ENCODE measurements at regions not wholly inside any gene's neighbourhood (a gene's known extent, or its start where the extent isn't known, plus 50 kb on each side); places are given as distances from the start of the nearest gene placed in this dataset.

DNA sequence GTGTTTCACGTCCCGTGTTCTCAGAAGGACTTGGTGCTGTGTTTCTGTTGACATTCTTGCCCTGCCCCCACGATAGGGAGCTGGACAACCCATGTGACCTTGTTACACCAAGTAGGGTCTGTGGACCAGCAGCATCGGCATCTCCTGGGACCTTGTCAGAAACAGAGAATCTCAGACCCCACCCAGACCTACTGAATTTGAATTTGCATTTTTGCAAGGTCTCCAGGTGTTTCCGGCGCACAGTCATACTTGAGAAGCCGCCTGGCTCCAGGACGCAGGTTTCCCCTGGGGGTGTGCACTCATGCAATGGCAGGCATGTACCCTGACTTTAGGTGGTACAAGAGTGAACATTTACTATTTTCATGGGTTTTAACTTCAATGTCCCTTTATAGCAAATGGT is 117.9 kb downstream of the TLE3 start:
- no peak overlapping the region for H3K4me2 ChIP-seq (ENCODE audit: low read length)
- H3K9me3 ChIP-seq (ENCODE audit: control insufficient read depth, low read length), result no peaks in the 10 kb centered on the region
- H3K27ac ChIP-seq, result no peak overlapping the region
- H3K9ac ChIP-seq, result no peak overlapping the region
- TF ChIP-seq, protein P1, sequence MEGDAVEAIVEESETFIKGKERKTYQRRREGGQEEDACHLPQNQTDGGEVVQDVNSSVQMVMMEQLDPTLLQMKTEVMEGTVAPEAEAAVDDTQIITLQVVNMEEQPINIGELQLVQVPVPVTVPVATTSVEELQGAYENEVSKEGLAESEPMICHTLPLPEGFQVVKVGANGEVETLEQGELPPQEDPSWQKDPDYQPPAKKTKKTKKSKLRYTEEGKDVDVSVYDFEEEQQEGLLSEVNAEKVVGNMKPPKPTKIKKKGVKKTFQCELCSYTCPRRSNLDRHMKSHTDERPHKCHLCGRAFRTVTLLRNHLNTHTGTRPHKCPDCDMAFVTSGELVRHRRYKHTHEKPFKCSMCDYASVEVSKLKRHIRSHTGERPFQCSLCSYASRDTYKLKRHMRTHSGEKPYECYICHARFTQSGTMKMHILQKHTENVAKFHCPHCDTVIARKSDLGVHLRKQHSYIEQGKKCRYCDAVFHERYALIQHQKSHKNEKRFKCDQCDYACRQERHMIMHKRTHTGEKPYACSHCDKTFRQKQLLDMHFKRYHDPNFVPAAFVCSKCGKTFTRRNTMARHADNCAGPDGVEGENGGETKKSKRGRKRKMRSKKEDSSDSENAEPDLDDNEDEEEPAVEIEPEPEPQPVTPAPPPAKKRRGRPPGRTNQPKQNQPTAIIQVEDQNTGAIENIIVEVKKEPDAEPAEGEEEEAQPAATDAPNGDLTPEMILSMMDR (IDR thresholded peaks at IDR 0.05), result no peak
- no peaks in the 10 kb centered on the region for H3K79me2 ChIP-seq
- H2AFZ ChIP-seq, result no peak overlapping the region
- no peaks in the 10 kb centered on the region for H3K27me3 ChIP-seq (ENCODE audit: control insufficient read depth, insufficient read depth, low read length)
- no peaks in the 10 kb centered on the region for H3K4me1 ChIP-seq
- no peak overlapping the region for H3K4me3 ChIP-seq (ENCODE audit: low read depth, low read length)
- H3K36me3 ChIP-seq (ENCODE audit: control insufficient read depth, insufficient read depth, low read length), result no peaks in the 10 kb centered on the region

DNA sequence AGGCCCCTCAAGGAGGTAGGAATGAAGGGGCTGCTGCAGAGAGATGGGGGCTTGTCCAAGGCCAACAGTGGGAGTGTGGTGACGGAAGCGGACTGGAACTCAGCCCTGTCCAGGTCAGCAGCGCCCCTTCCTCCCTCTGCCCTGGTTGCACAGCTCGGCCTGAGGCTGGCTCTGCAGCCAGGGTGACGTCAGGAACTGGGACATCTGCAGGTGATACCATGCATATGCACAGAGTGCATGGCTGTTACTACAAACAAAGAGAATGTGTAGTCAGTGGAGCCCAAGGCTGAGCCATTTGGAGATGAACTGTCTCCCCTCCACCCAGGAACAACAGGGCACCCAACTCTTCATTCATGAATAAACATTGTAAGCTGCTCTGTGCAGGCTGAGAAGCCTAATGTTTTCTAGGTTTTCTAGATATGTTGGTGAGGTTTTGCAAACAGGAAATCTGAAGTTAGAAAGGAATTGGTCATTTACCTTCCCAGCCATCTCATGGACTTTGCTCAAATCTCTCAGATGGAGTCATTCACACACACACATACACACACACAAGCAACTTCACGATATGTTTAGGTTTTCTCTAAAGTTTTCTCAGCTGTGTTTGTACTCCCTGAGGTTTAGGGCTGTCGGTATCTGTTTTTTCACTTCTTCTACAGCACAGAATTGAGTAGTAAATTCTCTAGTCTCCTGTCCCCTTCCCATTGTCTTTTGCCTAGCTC is 117.2 kb downstream of the TLE3 start:
- H3K4me1 ChIP-seq, result no peaks in the 10 kb centered on the region
- TF ChIP-seq, protein P1 (IDR thresholded peaks at IDR 0.05), result no peak
- H3K9me3 ChIP-seq (ENCODE audit: control insufficient read depth, low read length), result no peaks in the 10 kb centered on the region
- H3K4me2 ChIP-seq (ENCODE audit: low read length), result no peak overlapping the region
- H2AFZ ChIP-seq, result no peak overlapping the region
- H3K9ac ChIP-seq, result no peak overlapping the region
- no peak overlapping the region for H3K27ac ChIP-seq
- no peaks in the 10 kb centered on the region for H3K27me3 ChIP-seq (ENCODE audit: control insufficient read depth, insufficient read depth, low read length)
- H3K36me3 ChIP-seq (ENCODE audit: control insufficient read depth, insufficient read depth, low read length), result no peaks in the 10 kb centered on the region
- no peak overlapping the region for H3K4me3 ChIP-seq (ENCODE audit: low read depth, low read length)
- H3K79me2 ChIP-seq, result no peaks in the 10 kb centered on the region

DNA sequence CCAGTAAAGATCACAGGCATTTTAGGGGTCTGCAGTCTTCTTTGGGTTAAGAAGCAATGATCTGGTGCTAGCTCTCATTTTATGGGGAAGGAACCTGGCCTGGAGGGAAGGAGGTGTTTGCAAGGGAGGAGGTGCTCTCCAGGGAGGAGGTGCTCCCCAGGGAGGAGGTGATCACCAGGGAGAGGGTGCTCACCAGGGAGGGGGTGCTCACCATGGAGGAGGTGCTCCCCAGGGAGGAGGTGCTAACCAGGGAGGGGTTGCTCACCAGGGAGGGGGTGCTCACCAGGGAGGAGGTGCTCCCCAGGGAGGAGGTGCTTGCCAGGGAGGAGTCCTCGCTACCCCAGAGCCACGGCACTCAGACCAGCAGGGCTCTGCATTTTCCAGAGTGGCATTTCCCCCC is 115.7 kb downstream of the TLE3 start:
- H3K36me3 ChIP-seq (ENCODE audit: control insufficient read depth, insufficient read depth, low read length), result no peaks in the 10 kb centered on the region
- H3K27me3 ChIP-seq (ENCODE audit: control insufficient read depth, insufficient read depth, low read length), result no peaks in the 10 kb centered on the region
- H3K9ac ChIP-seq, result no peak overlapping the region
- H3K79me2 ChIP-seq, result no peaks in the 10 kb centered on the region
- no peak overlapping the region for H3K4me3 ChIP-seq (ENCODE audit: low read depth, low read length)
- no peak overlapping the region for H2AFZ ChIP-seq
- H3K9me3 ChIP-seq (ENCODE audit: control insufficient read depth, low read length), result no peaks in the 10 kb centered on the region
- H3K4me1 ChIP-seq, result no peaks in the 10 kb centered on the region
- no peak overlapping the region for H3K27ac ChIP-seq
- TF ChIP-seq, protein P1 (IDR thresholded peaks at IDR 0.05), result no peak
- H3K4me2 ChIP-seq (ENCODE audit: low read length), result no peak overlapping the region

DNA sequence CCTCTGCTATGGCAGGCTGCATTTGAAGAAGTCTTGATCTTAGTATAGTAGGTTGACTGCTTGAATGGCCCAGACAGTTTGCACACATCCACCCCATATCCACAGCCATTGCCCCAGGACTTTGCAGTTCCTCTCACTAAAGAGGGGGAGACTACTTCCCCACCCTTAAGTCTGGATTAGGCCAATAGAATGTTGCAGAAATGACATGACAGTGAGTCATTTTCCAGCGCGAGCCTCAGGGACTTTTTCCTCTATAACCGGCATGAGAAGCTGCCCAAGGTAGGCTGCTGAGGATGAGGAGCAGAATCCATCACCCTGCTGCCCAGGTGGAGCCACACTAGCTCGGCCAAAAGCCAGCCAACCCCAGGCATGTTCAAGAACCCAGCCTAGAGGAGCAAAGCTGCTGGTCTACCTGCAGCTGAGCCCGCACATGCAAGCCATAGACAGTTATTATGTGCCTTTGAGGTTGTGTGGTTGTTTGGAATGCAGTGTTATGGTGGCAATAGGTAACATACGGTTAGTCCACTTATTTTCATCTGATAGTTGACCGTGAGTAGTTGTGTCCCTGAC is 113.9 kb downstream of the TLE3 start:
- Histone ChIP-seq H3K36me3 (ENCODE audit: control insufficient read depth, insufficient read depth, low read length) (no peaks in the 10 kb centered on the region), H3K9ac (no peak overlapping the region), H3K4me2 (ENCODE audit: low read length) (no peak overlapping the region), H3K4me1 (no peaks in the 10 kb centered on the region), H3K4me3 (ENCODE audit: low read depth, low read length) (no peak overlapping the region), H3K27me3 (ENCODE audit: control insufficient read depth, insufficient read depth, low read length) (no peaks in the 10 kb centered on the region), H2AFZ (no peak overlapping the region), H3K27ac (no peak overlapping the region), H3K79me2 (no peaks in the 10 kb centered on the region), H3K9me3 (ENCODE audit: control insufficient read depth, low read length) (no peaks in the 10 kb centered on the region)
- TF ChIP-seq, protein P1 (IDR thresholded peaks at IDR 0.05), result no peak
